SU-DHL-6 (cell line): ENCODE measurements at regions not wholly inside any gene's neighbourhood (a gene's known extent, or its start where the extent isn't known, plus 50 kb on each side); places are given as distances from the start of the nearest gene placed in this dataset.

Experiments
- EZH2phosphoT487 ChIP-seq: fragments of 200-600 bp; sonication (generic), shearing (Covaris generic); conservative IDR thresholded peaks from 2 replicates; pipeline ENCODE4 v1.6.1; 2018; ENCODE audit warnings: mild to moderate bottlenecking, antibody characterized with exemption, low read length, moderate library complexity, mixed read lengths
- TF ChIP-seq, protein P1 (sequence below): fragments of 200-600 bp; sonication (generic); IDR thresholded peaks from one replicate; pipeline ENCODE4 v1.5.1; 2017; ENCODE audit warnings: antibody characterized with exemption, mild to moderate bottlenecking, low read length, moderate library complexity; ENCODE audit not compliant: insufficient read depth, poor library complexity, severe bottlenecking

DNA sequence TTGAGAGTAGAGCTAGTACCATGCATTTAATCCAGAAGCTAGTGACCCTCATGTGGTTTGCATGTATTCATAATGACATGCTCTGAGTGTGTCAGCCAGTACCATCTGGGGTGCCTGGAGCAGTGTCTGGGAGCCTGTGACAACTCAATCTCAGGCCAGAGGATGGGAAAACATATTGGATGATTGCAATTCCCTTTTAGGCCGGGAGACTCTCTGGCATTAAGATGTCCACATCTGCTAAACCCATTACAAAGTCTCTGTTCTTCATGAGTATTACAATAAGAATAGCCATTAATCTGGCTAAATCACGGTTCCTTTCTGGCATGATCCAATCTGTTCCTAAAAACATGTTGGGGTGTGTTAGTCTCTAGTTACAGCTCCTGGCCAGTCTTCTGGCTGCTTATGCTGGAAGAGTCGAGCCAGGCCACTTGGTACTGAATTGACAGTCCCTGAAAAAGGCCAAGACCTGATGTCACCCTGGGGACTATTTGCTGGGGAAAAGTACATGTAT is 475.7 kb downstream of the ENC1 start:
- TF ChIP-seq, protein P1, sequence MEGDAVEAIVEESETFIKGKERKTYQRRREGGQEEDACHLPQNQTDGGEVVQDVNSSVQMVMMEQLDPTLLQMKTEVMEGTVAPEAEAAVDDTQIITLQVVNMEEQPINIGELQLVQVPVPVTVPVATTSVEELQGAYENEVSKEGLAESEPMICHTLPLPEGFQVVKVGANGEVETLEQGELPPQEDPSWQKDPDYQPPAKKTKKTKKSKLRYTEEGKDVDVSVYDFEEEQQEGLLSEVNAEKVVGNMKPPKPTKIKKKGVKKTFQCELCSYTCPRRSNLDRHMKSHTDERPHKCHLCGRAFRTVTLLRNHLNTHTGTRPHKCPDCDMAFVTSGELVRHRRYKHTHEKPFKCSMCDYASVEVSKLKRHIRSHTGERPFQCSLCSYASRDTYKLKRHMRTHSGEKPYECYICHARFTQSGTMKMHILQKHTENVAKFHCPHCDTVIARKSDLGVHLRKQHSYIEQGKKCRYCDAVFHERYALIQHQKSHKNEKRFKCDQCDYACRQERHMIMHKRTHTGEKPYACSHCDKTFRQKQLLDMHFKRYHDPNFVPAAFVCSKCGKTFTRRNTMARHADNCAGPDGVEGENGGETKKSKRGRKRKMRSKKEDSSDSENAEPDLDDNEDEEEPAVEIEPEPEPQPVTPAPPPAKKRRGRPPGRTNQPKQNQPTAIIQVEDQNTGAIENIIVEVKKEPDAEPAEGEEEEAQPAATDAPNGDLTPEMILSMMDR, result no peak
- no peak for TF ChIP-seq EZH2phosphoT487
